Caco-2 (cell line): ENCODE measurements at regions not wholly inside any gene's neighbourhood (a gene's known extent, or its start where the extent isn't known, plus 50 kb on each side); places are given as distances from the start of the nearest gene placed in this dataset.

Experiments
- BruUV-seq: library from RNA; stranded (reverse); fragments of 400-500 nt; replicated peaks from 2 replicates; lab custom pipeline; 2021; lab: Mats Ljungman, UMichigan
- CTCF ChIA-PET: fragments of 300-600 bp; sonication (Branson Sonifier 250); formaldehyde crosslinking; loops from one replicate; lab custom pipeline; 2022; ENCODE audit warnings: antibody characterized with exemption; lab: Charles Lee
- POLR2A ChIA-PET: fragments of 300-600 bp; sonication (Branson Sonifier 250); formaldehyde crosslinking; loops from one replicate; lab custom pipeline; 2022; ENCODE audit warnings: antibody characterized with exemption; lab: Charles Lee
- DNase-seq, 2 experiments: peaks; one replicate each; pipeline versions ENCODE4 v3.0.0 to v3.0.0-alpha.2; 2020 to 2022
- H3K27me3 ChIP-seq: replicated peaks from 2 replicates; pipeline ENCODE4 v1.6.0; 2011; ENCODE audit warnings: low read length; ENCODE audit not compliant: control insufficient read depth, insufficient read depth
- H3K36me3 ChIP-seq: 2 replicates; pipeline ENCODE4 v1.5.1; 2011; ENCODE audit warnings: low read length; ENCODE audit not compliant: control insufficient read depth, insufficient read depth
- H3K4me1 ChIP-seq: fragments of 250-450 bp; sonication (Bioruptor Pico); 2 replicates; pipeline ENCODE4 v1.5.1; 2020; ENCODE audit warnings: mild to moderate bottlenecking
- H3K4me3 ChIP-seq: 2 replicates; pipeline ENCODE4 v1.5.1; 2011; ENCODE audit warnings: low read depth, mild to moderate bottlenecking, control low read depth, low read length
- H3K9me3 ChIP-seq: fragments of 250-450 bp; sonication (Bioruptor Pico); 2 replicates; pipeline ENCODE4 v1.5.1; 2020; ENCODE audit warnings: mild to moderate bottlenecking, moderate library complexity
- H3K27ac Mint-ChIP-seq: one replicate; pipeline ENCODE4 v1.8.0; 2022; ENCODE audit warnings: mixed read lengths; ENCODE audit not compliant: unreplicated experiment
- H3K27me3 Mint-ChIP-seq: one replicate; pipeline ENCODE4 v1.8.0; 2022; ENCODE audit warnings: mixed read lengths; ENCODE audit not compliant: insufficient read depth, unreplicated experiment
- H3K36me3 Mint-ChIP-seq: one replicate; pipeline ENCODE4 v1.8.0; 2022; ENCODE audit warnings: mild to moderate bottlenecking, mixed read lengths; ENCODE audit not compliant: insufficient read depth, unreplicated experiment
- H3K4me1 Mint-ChIP-seq: one replicate; pipeline ENCODE4 v1.8.0; 2022; ENCODE audit warnings: low read depth, mixed read lengths; ENCODE audit not compliant: unreplicated experiment
- H3K4me3 Mint-ChIP-seq: one replicate; pipeline ENCODE4 v1.8.0; 2022; ENCODE audit warnings: mild to moderate bottlenecking, moderate library complexity, mixed read lengths; ENCODE audit not compliant: unreplicated experiment
- H3K9me3 Mint-ChIP-seq: one replicate; pipeline ENCODE4 v1.8.0; 2022; ENCODE audit warnings: mixed read lengths; ENCODE audit not compliant: unreplicated experiment
- CTCF ChIP-seq, 2 experiments: fragments of 200-600 bp in 1 of 2; IDR thresholded peaks; 1 replicate in 1 of 2; 2 replicates in 1 of 2; pipeline versions ENCODE4 v1.5.1 to v1.8.0; 2011 to 2022; ENCODE audit warnings: antibody characterized with exemption in 1 of 2, control low read depth in 1 of 2, inconsistent platforms in 1 of 2, low read depth in 1 of 2, low read length in 1 of 2, mild to moderate bottlenecking in 1 of 2, moderate library complexity in 1 of 2; ENCODE audit not compliant: insufficient read depth in 1 of 2, severe bottlenecking in 1 of 2, unreplicated experiment in 1 of 2
- intact Hi-C: fragments of 100-400 bp; cut with micrococcal nuclease; formaldehyde crosslinking; loops from one replicate; pipeline ENCODE4 v1.10.0; 2022; ENCODE audit not compliant: unreplicated experiment

DNA sequence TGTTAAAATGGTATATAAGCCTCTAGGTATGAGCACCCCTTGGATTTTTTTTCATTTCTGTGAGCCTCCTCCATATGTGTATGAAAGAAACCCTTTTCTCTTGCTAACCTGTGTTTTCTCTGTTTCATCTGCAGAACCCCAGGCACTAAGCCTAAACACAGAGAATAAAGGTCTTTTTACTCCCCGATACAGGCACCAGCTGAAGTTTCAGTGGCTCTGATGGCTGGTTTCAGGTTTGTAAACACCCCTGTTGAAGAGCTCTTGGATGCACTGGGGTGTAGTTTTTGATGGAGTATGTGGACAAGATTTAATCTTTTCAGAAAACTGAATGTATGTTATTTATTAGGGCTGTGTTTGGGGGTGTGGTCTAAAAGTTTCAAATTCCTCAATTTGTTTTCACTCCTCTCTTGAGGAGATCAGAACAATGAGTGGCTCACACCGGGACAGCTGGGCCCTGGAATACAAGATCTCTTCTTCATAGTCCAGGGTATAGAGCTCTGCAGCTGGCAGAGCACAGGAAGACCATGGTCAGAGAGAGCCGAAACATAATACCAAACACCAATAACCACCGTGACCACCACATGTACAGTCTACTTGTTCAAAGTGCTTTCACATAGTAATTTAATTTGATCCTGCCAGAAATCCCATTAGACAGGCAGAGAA, 50.2 kb upstream of the VTCN1 start:
- no peaks in the 10 kb centered on the region for H3K27me3 ChIP-seq
- ChIA-PET POLR2A (no interaction called here), CTCF (no interaction called here)
- intact Hi-C loops: no loop called here
- H3K9me3 ChIP-seq: no peaks in the 10 kb centered on the region
- Mint-ChIP-seq H3K9me3 (peaks cover 19% of the 10 kb centered on the region), H3K36me3 (no peaks in the 10 kb centered on the region), H3K4me1 (no peaks in the 10 kb centered on the region), H3K27ac (no peak overlapping the region), H3K4me3 (no peak overlapping the region), H3K27me3 (no peaks in the 10 kb centered on the region)
- no peaks in the 10 kb centered on the region for H3K36me3 ChIP-seq
- no peaks in the 10 kb centered on the region for H3K4me1 ChIP-seq
- DNase-seq: no peak
- no peak for TF ChIP-seq CTCF (IDR thresholded peaks at IDR 0.05; ENCODE audit: insufficient read depth in 1 of 2, low read depth in 1 of 2, low read length in 1 of 2, severe bottlenecking in 1 of 2, unreplicated experiment in 1 of 2)
- BruUV-seq: no TSS peak
- H3K4me3 ChIP-seq: no peak overlapping the region
